Breast epithelium (tissue), 4 donors: ENCODE measurements at regions not wholly inside any gene's neighbourhood (a gene's known extent, or its start where the extent isn't known, plus 50 kb on each side); places are given as distances from the start of the nearest gene placed in this dataset.

Experiments used
- DNase-seq, 2 donors: peaks; one replicate each; pipeline ENCODE4 v3.0.0-alpha.2; 2019; ENCODE audit warnings: low spot score in 2 of 2
- H3K27ac ChIP-seq, 2 donors: fragments of 200-600 bp; sonication (generic) in 1 of 2; one replicate each; pipeline ENCODE4 v1.5.1; 2016 to 2019; ENCODE audit warnings: mild to moderate bottlenecking in 1 of 2
- H3K27me3 ChIP-seq, 2 donors: fragments of 200-600 bp; sonication (generic) in 1 of 2; one replicate each; pipeline versions ENCODE4 v1.5.1 to v1.6.0; 2017 to 2019; ENCODE audit warnings: control low read depth in 1 of 2, mild to moderate bottlenecking in 1 of 2
- H3K36me3 ChIP-seq: fragments of 200-600 bp; one replicate; pipeline ENCODE4 v1.5.1; 2019
- H3K4me1 ChIP-seq, 2 donors: fragments of 200-600 bp; sonication (generic); one replicate each; pipeline ENCODE4 v1.5.1; 2016 to 2019; ENCODE audit warnings: control low read depth in 1 of 2
- H3K4me3 ChIP-seq, 3 donors: fragments of 200-600 bp; sonication (generic); 1 replicate in 2 of 3; 2 replicates in 1 of 3; pipeline ENCODE4 v1.5.1; 2016 to 2019; ENCODE audit warnings: mild to moderate bottlenecking in 3 of 3, moderate library complexity in 2 of 3
- H3K9me3 ChIP-seq, 2 donors: fragments of 200-600 bp; sonication (generic) in 1 of 2; one replicate each; pipeline ENCODE4 v1.5.1; 2016 to 2019; ENCODE audit warnings: control low read depth in 1 of 2
- POLR2A ChIP-seq: fragments of 450-650 bp; IDR thresholded peaks from one replicate; pipeline ENCODE4 v1.6.1; 2016; ENCODE audit warnings: antibody characterized with exemption, mild to moderate bottlenecking, moderate library complexity
- POLR2AphosphoS5 ChIP-seq, 3 donors: sonication (generic); formaldehyde crosslinking; IDR thresholded peaks; one replicate each; pipeline ENCODE4 v1.6.1; 2017; ENCODE audit warnings: antibody characterized with exemption in 3 of 3
- intact Hi-C: fragments of 100-400 bp; cut with DNase I; formaldehyde crosslinking; loops from one replicate; pipeline ENCODE4 v1.15.1; 2023; ENCODE audit warnings: low total_unique reads
- TF ChIP-seq, protein P1 (sequence below), 3 donors: fragments of 450-650 bp; IDR thresholded peaks; one replicate each; pipeline ENCODE4 v1.5.1; 2016 to 2017; ENCODE audit warnings: antibody characterized with exemption in 3 of 3, mild to moderate bottlenecking in 3 of 3, moderate library complexity in 3 of 3

DNA sequence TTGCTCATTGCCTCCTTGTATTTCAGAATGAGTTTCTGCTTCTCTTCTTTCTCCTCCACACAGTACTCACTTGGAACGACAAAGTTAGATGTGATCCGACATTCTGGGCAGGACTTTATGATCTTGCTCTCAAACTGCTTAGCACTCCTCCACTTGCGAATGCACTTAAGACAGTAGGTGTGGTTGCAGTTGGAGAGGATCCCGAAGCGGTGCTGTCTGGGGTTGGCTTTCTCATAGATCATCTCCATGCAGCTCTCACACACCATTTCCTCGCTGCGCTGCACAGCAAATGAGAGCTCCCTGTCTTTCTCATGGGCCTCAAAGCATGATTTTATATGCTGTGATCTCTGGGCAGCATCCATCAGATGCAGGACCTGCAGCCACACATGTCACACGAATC, 245.7 kb downstream of the C12orf50 start:
- no peaks in the 10 kb centered on the region for H3K4me1 ChIP-seq
- DNase-seq: no peak
- no peak overlapping the region for H3K4me3 ChIP-seq
- H3K27ac ChIP-seq: no peak overlapping the region
- no peaks in the 10 kb centered on the region for H3K27me3 ChIP-seq
- TF ChIP-seq, protein P1, sequence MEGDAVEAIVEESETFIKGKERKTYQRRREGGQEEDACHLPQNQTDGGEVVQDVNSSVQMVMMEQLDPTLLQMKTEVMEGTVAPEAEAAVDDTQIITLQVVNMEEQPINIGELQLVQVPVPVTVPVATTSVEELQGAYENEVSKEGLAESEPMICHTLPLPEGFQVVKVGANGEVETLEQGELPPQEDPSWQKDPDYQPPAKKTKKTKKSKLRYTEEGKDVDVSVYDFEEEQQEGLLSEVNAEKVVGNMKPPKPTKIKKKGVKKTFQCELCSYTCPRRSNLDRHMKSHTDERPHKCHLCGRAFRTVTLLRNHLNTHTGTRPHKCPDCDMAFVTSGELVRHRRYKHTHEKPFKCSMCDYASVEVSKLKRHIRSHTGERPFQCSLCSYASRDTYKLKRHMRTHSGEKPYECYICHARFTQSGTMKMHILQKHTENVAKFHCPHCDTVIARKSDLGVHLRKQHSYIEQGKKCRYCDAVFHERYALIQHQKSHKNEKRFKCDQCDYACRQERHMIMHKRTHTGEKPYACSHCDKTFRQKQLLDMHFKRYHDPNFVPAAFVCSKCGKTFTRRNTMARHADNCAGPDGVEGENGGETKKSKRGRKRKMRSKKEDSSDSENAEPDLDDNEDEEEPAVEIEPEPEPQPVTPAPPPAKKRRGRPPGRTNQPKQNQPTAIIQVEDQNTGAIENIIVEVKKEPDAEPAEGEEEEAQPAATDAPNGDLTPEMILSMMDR (IDR thresholded peaks at IDR 0.05): no peak
- TF ChIP-seq POLR2AphosphoS5 (IDR thresholded peaks at IDR 0.05) (no peak), POLR2A (no peak)
- H3K36me3 ChIP-seq: no peaks in the 10 kb centered on the region
- intact Hi-C loops: no loop called here
- H3K9me3 ChIP-seq: no peaks in the 10 kb centered on the region

DNA sequence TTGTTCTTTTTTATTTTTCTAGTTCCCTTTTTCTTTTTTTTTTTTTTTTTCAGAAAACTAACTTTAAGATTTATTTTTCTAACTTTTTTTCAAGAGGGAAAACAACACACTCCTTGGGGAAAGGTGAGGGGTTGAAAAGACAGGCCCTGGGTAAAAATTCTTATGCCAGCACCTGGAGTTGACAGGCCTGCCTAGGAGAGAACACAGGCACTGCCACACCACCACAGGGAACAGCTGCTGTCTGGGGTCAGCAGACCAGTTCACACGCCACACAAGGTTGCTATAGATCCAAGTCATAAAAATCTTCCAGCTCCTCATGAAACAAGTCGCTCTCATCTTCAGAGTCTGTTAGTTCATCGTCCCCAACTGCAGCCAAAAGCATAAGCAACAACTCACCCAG, 246.4 kb downstream of the C12orf50 start:
- intact Hi-C loops: no loop called here
- Histone ChIP-seq H3K4me3 (no peak overlapping the region), H3K36me3 (no peaks in the 10 kb centered on the region), H3K4me1 (no peaks in the 10 kb centered on the region), H3K9me3 (no peaks in the 10 kb centered on the region), H3K27ac (no peak overlapping the region), H3K27me3 (no peaks in the 10 kb centered on the region)
- TF ChIP-seq POLR2A (no peak), POLR2AphosphoS5 (IDR thresholded peaks at IDR 0.05) (no peak)
- TF ChIP-seq, protein P1 (IDR thresholded peaks at IDR 0.05): no peak
- DNase-seq: no peak

DNA sequence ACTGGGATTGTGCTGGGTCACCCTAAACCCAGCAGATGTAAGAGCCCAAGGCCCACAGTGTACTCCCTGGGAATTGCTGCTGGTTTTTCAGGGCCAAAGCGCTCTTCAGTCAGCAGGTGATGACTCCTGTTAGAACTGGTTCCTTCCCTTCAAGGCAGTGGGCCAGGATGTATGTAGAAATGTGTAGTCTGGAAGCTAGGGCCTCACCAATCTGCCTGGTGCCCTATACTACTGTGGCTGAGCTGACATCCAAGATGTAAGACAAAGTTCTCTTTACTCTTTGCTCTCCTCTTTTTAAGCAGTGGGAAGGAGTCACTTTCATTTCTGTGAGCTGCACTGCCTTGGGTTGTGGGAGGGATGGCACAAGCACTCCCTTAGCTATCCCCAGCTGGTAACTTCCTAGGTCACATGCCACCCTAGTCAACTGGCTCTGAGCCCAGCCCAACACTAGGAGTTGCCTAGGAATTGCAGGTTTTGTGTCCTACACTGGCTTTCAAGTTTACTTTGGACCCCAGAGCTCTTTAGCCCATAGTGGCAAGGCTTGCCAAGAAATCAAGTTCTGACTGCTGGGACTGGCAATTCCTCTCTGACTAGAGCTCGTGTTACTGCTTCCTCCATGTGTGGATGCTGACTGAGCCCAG, 249.2 kb downstream of the C12orf50 start:
- Histone ChIP-seq H3K27ac (no peak overlapping the region), H3K36me3 (no peaks in the 10 kb centered on the region), H3K4me3 (no peak overlapping the region), H3K27me3 (no peaks in the 10 kb centered on the region), H3K4me1 (no peaks in the 10 kb centered on the region), H3K9me3 (no peaks in the 10 kb centered on the region)
- intact Hi-C loops: no loop called here
- TF ChIP-seq POLR2A (no peak), POLR2AphosphoS5 (IDR thresholded peaks at IDR 0.05) (no peak)
- TF ChIP-seq, protein P1 (IDR thresholded peaks at IDR 0.05): no peak
- no peak for DNase-seq

DNA sequence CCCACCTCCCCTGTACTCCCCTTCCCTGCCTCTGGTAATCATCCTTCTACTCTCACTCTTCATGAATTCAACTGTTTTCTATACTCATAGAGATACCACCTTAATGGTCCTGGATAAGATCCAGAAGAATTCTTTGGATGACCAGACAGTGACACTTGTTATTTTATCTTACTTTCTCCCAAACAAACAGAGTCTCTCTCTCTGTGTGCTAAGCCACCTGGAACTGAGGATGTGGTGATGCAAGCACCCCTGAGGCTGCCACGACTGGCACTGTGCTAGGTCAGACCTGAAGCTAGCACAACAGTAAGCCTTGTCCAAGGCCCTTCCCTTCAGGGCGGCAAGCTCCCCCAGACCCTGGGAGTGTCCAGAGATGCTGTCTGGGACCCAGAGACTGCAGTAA, 250.2 kb downstream of the C12orf50 start:
- Histone ChIP-seq H3K4me3 (no peak overlapping the region), H3K9me3 (no peaks in the 10 kb centered on the region), H3K36me3 (no peaks in the 10 kb centered on the region), H3K27me3 (no peaks in the 10 kb centered on the region), H3K27ac (no peak overlapping the region), H3K4me1 (no peaks in the 10 kb centered on the region)
- no peak for TF ChIP-seq POLR2AphosphoS5 (IDR thresholded peaks at IDR 0.05)
- TF ChIP-seq, protein P1 (IDR thresholded peaks at IDR 0.05): no peak
- TF ChIP-seq POLR2A: no peak
- no peak for DNase-seq
- intact Hi-C loops: no loop called here

DNA sequence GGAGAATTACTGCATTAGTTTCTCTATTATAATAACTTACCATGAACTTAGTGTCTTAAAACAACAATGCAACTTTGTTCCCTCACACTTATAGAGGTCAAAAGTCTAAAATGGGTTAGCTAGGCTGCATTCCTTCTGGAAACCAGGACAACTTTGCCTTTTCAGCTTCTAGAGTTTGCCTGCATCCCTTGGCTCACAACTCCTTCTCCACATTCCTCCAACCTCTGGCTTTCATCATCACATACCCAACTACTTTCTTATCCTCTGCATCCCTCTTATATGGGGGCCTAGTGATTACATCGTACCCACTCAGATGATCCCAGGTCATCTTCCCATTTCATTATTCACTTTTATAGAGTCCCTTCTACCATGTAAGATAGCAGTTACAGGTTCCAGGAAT, 251.1 kb downstream of the C12orf50 start:
- Histone ChIP-seq H3K27me3 (no peaks in the 10 kb centered on the region), H3K36me3 (no peaks in the 10 kb centered on the region), H3K4me1 (no peaks in the 10 kb centered on the region), H3K9me3 (no peaks in the 10 kb centered on the region), H3K4me3 (no peak overlapping the region), H3K27ac (no peak overlapping the region)
- intact Hi-C loops: no loop called here
- DNase-seq: no peak
- TF ChIP-seq POLR2AphosphoS5 (IDR thresholded peaks at IDR 0.05) (no peak), POLR2A (no peak)
- TF ChIP-seq, protein P1 (IDR thresholded peaks at IDR 0.05): no peak
